ENCODE measurements at regions not wholly inside any gene's neighbourhood (a gene's known extent, or its start where the extent isn't known, plus 50 kb on each side); places are given as distances from the start of the nearest gene placed in this dataset.

DNA sequence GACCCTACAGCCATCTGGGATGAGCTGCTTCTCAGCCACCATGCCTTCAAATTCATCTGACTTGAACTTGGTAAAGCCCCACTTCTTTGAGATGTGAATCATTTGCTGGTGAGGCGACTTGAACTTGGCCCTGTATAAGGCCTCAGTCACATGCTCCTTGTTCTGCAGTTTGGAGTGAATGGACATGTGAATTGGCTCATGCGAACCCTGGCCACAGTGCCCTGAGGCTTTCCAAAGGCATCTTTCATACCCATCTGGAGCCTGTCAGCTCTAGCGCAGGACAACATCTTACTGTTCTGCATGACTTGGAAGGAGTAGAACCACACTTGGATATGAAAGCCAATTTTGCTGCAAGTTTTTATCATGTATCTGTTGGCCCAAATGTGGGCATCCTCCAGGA is 244.0 kb upstream of the FAM83B start:
- no peak overlapping the region for H3K27ac ChIP-seq
- DNase-seq (ENCODE audit: low read depth, low spot score), result no peak
- no peak overlapping the region for H3K9ac ChIP-seq (ENCODE audit: insufficient read length)
- TF ChIP-seq POLR2AphosphoS5 (IDR thresholded peaks at IDR 0.05; ENCODE audit: borderline replicate concordance, low read depth, low read length) (no peak), EZH2 (IDR thresholded peaks at IDR 0.05) (no peak), FOXP2 (optimal IDR thresholded peaks at IDR 0.05; ENCODE audit: control extremely low read depth, extremely low read length, insufficient read depth) (no peak)
- no peaks in the 10 kb centered on the region for H3K9me3 ChIP-seq (ENCODE audit: low read depth, low read length)
- H3K36me3 ChIP-seq (ENCODE audit: insufficient read depth, low read length), result no peaks in the 10 kb centered on the region
- no peak overlapping the region for H3K4me3 ChIP-seq

GRCh38 chr6:54609981-54610380 is 236.6 kb upstream of the FAM83B start:
- Histone ChIP-seq H3K36me3 (ENCODE audit: insufficient read depth, low read length) (no peaks in the 10 kb centered on the region), H3K27ac (no peak overlapping the region), H3K9me3 (ENCODE audit: low read depth, low read length) (no peaks in the 10 kb centered on the region), H3K9ac (ENCODE audit: insufficient read length) (no peak overlapping the region), H3K4me3 (no peak overlapping the region)
- DNase-seq (ENCODE audit: low read depth, low spot score), result no peak
- no peak for TF ChIP-seq POLR2AphosphoS5 (IDR thresholded peaks at IDR 0.05; ENCODE audit: borderline replicate concordance, low read depth, low read length)
- no peak for TF ChIP-seq EZH2 (IDR thresholded peaks at IDR 0.05)
- TF ChIP-seq FOXP2 (optimal IDR thresholded peaks at IDR 0.05; ENCODE audit: control extremely low read depth, extremely low read length, insufficient read depth), result no peak

DNA sequence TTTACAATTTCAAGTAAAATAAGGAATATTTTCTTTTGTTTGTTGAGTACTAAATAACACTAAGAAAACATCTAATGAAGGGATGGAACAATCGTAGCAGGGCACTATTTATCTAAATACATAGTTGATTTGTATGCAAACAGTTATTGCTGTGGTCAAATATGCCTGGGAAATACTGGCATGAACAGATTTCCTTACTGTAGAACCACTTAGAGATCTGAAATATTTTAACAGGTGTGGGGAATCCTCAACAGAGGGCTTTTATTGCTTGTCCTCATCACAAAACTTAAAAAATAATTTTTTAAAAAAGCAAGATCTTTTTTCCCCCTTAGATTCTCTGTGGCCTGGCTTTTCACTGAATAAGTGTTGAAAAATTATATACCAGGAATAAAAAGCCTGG is 233.0 kb upstream of the FAM83B start:
- Histone ChIP-seq H3K9ac (ENCODE audit: insufficient read length) (no peak overlapping the region), H3K36me3 (ENCODE audit: insufficient read depth, low read length) (no peaks in the 10 kb centered on the region), H3K4me3 (no peak overlapping the region), H3K9me3 (ENCODE audit: low read depth, low read length) (no peaks in the 10 kb centered on the region), H3K27ac (no peak overlapping the region)
- DNase-seq (ENCODE audit: low read depth, low spot score), result no peak
- TF ChIP-seq FOXP2 (optimal IDR thresholded peaks at IDR 0.05; ENCODE audit: control extremely low read depth, extremely low read length, insufficient read depth), result no peak
- TF ChIP-seq POLR2AphosphoS5 (IDR thresholded peaks at IDR 0.05; ENCODE audit: borderline replicate concordance, low read depth, low read length), result no peak
- TF ChIP-seq EZH2 (IDR thresholded peaks at IDR 0.05), result no peak

DNA sequence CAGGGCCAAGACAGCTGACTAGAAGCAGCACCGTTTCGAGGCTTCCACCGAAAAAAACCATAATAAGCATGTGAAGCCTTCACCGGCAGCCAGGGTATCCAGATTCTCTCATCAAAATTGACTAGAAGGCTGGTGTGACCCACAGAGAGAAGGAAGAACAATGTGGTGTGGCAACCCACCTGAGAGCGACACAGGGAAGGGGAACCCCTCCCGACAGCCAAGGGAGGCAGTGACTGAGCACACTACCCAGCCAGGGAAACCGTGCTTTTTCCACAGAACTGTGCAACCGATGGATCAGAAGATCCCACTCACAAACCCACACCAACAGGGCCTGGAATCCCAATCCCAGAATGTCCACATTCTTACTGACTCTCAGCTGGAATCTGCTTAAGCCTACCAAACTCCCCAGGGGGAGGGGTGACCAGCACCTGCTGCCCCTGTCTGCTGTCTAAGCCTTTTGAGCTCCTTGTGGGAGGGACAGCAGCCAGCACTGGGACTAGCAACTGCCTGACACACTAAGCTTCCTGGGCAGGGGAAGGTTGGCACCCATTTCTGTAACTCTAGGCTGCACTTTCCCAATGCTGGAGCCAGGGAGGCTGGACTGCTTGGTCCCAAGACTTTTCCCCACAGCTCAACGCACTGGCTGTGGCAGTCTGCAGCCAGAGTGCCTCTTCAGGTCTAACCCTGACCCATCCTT is 231.9 kb upstream of the FAM83B start:
- no peak for DNase-seq (ENCODE audit: low read depth, low spot score)
- no peak for TF ChIP-seq FOXP2 (optimal IDR thresholded peaks at IDR 0.05; ENCODE audit: control extremely low read depth, extremely low read length, insufficient read depth)
- H3K4me3 ChIP-seq, result no peak overlapping the region

GRCh38 chr6:54617730-54618129 is 228.8 kb upstream of the FAM83B start:
- DNase-seq (ENCODE audit: low read depth, low spot score), result no peak
- Histone ChIP-seq H3K4me3 (no peak overlapping the region), H3K36me3 (ENCODE audit: insufficient read depth, low read length) (no peaks in the 10 kb centered on the region), H3K27ac (no peak overlapping the region), H3K9ac (ENCODE audit: insufficient read length) (no peak overlapping the region), H3K9me3 (ENCODE audit: low read depth, low read length) (no peaks in the 10 kb centered on the region)
- TF ChIP-seq POLR2AphosphoS5 (IDR thresholded peaks at IDR 0.05; ENCODE audit: borderline replicate concordance, low read depth, low read length) (no peak), EZH2 (IDR thresholded peaks at IDR 0.05) (no peak), FOXP2 (optimal IDR thresholded peaks at IDR 0.05; ENCODE audit: control extremely low read depth, extremely low read length, insufficient read depth) (no peak)

More for the DNA sequence above, 231.9 kb upstream of the FAM83B start:
- Histone ChIP-seq H3K36me3 (ENCODE audit: insufficient read depth, low read length) (no peaks in the 10 kb centered on the region), H3K9me3 (ENCODE audit: low read depth, low read length) (no peaks in the 10 kb centered on the region), H3K27ac (no peak overlapping the region), H3K9ac (ENCODE audit: insufficient read length) (no peak overlapping the region)

GRCh38 chr6:54618572-54618971 is 228.0 kb upstream of the FAM83B start:
- no peak for TF ChIP-seq POLR2AphosphoS5 (IDR thresholded peaks at IDR 0.05; ENCODE audit: borderline replicate concordance, low read depth, low read length)
- no peak for TF ChIP-seq FOXP2 (optimal IDR thresholded peaks at IDR 0.05; ENCODE audit: control extremely low read depth, extremely low read length, insufficient read depth)
- TF ChIP-seq EZH2 (IDR thresholded peaks at IDR 0.05), result no peak

GRCh38 chr6:54619102-54619501 is 227.5 kb upstream of the FAM83B start:
- H3K9me3 ChIP-seq (ENCODE audit: low read depth, low read length), result no peaks in the 10 kb centered on the region
- no peak for DNase-seq (ENCODE audit: low read depth, low spot score)
- no peak overlapping the region for H3K27ac ChIP-seq
- H3K9ac ChIP-seq (ENCODE audit: insufficient read length), result no peak overlapping the region
- no peak for TF ChIP-seq EZH2 (IDR thresholded peaks at IDR 0.05)
- TF ChIP-seq POLR2AphosphoS5 (IDR thresholded peaks at IDR 0.05; ENCODE audit: borderline replicate concordance, low read depth, low read length), result no peak
- no peak for TF ChIP-seq FOXP2 (optimal IDR thresholded peaks at IDR 0.05; ENCODE audit: control extremely low read depth, extremely low read length, insufficient read depth)
- H3K4me3 ChIP-seq, result no peak overlapping the region
- no peaks in the 10 kb centered on the region for H3K36me3 ChIP-seq (ENCODE audit: insufficient read depth, low read length)

More at GRCh38 chr6:54618572-54618971, 228.0 kb upstream of the FAM83B start:
- Histone ChIP-seq H3K9me3 (ENCODE audit: low read depth, low read length) (no peaks in the 10 kb centered on the region), H3K36me3 (ENCODE audit: insufficient read depth, low read length) (no peaks in the 10 kb centered on the region), H3K27ac (no peak overlapping the region), H3K9ac (ENCODE audit: insufficient read length) (no peak overlapping the region), H3K4me3 (no peak overlapping the region)
- DNase-seq (ENCODE audit: low read depth, low spot score), result no peak

- Histone ChIP-seq H3K36me3 (ENCODE audit: insufficient read depth, low read length) (no peaks in the 10 kb centered on the region), H3K27ac (no peak overlapping the region), H3K9ac (ENCODE audit: insufficient read length) (no peak overlapping the region), H3K9me3 (ENCODE audit: low read depth, low read length) (no peaks in the 10 kb centered on the region), H3K4me3 (no peak overlapping the region)
- DNase-seq (ENCODE audit: low read depth, low spot score), result no peak
- TF ChIP-seq FOXP2 (optimal IDR thresholded peaks at IDR 0.05; ENCODE audit: control extremely low read depth, extremely low read length, insufficient read depth), result no peak
- TF ChIP-seq POLR2AphosphoS5 (IDR thresholded peaks at IDR 0.05; ENCODE audit: borderline replicate concordance, low read depth, low read length), result no peak
- no peak for TF ChIP-seq EZH2 (IDR thresholded peaks at IDR 0.05)
These were observed 225.3 kb upstream of the FAM83B start for GRCh38 chr6:54621285-54621684.

- H3K27ac ChIP-seq, result no peak overlapping the region
- TF ChIP-seq POLR2AphosphoS5 (IDR thresholded peaks at IDR 0.05; ENCODE audit: borderline replicate concordance, low read depth, low read length) (no peak), FOXP2 (optimal IDR thresholded peaks at IDR 0.05; ENCODE audit: control extremely low read depth, extremely low read length, insufficient read depth) (no peak), EZH2 (IDR thresholded peaks at IDR 0.05) (no peak)
These were observed 222.4 kb upstream of the FAM83B start for GRCh38 chr6:54624216-54624615.

More at GRCh38 chr6:54624216-54624615, 222.4 kb upstream of the FAM83B start:
- Histone ChIP-seq H3K36me3 (ENCODE audit: insufficient read depth, low read length) (no peaks in the 10 kb centered on the region), H3K9me3 (ENCODE audit: low read depth, low read length) (no peaks in the 10 kb centered on the region), H3K9ac (ENCODE audit: insufficient read length) (no peak overlapping the region), H3K4me3 (no peak overlapping the region)
- no peak for DNase-seq (ENCODE audit: low read depth, low spot score)

All from SK-N-MC (cell line).